Coronary artery (tissue), 2 donors: ENCODE measurements at regions not wholly inside any gene's neighbourhood (a gene's known extent, or its start where the extent isn't known, plus 50 kb on each side); places are given as distances from the start of the nearest gene placed in this dataset.
A peak's percentile ranks its signal among the peaks of the same experiment; 100 is the strongest.

ENCODE experiments used
- DNase-seq: peaks from one replicate; pipeline ENCODE4 v3.0.0-alpha.2; 2017; ENCODE audit warnings: low spot score
- H3K27ac ChIP-seq, 2 donors: fragments of 200-600 bp; sonication (generic); one replicate each; pipeline ENCODE4 v1.5.1; 2016 to 2019
- H3K4me3 ChIP-seq: fragments of 200-600 bp; sonication (generic); 2 replicates; pipeline ENCODE4 v1.5.1; 2016; ENCODE audit warnings: mild to moderate bottlenecking, moderate library complexity
- CTCF ChIP-seq: fragments of 200-600 bp; sonication (generic); IDR thresholded peaks from one replicate; pipeline ENCODE4 v1.5.1; 2019; ENCODE audit warnings: antibody characterized with exemption

- no peak for TF ChIP-seq CTCF
- H3K27ac ChIP-seq, result no peak overlapping the region
- peak; percentile 52 for DNase-seq
These were observed 173.1 kb upstream of the RTL1 start for GRCh38 chr14:101076451-101077198.

GRCh38 chr14:101077481-101078074, 174.1 kb upstream of the RTL1 start:
- Histone ChIP-seq H3K4me3 (peak overlapping the region; percentile 47), H3K27ac (no peak overlapping the region)
- DNase-seq, result peak; percentile 58
- TF ChIP-seq CTCF, result no peak

More at GRCh38 chr14:101076451-101077198, 173.1 kb upstream of the RTL1 start:
- no peak overlapping the region for H3K4me3 ChIP-seq

GRCh38 chr14:101078170-101078891, 174.8 kb upstream of the RTL1 start:
- TF ChIP-seq CTCF, result no peak
- DNase-seq, result peak; percentile 66

GRCh38 chr14:101078892-101079221, 175.3 kb upstream of the RTL1 start:
- no peak for DNase-seq
- H3K27ac ChIP-seq, result no peak overlapping the region
- no peak for TF ChIP-seq CTCF
- H3K4me3 ChIP-seq, result no peak overlapping the region

More at GRCh38 chr14:101078170-101078891, 174.8 kb upstream of the RTL1 start:
- no peak overlapping the region for H3K27ac ChIP-seq
- no peak overlapping the region for H3K4me3 ChIP-seq

GRCh38 chr14:101080922-101081593, 177.5 kb upstream of the RTL1 start:
- no peak for TF ChIP-seq CTCF
- Histone ChIP-seq H3K4me3 (no peak overlapping the region), H3K27ac (no peak overlapping the region)
- DNase-seq, result no peak

GRCh38 chr14:101082036-101082435, 178.5 kb upstream of the RTL1 start:
- no peak for TF ChIP-seq CTCF
- H3K27ac ChIP-seq, result no peak overlapping the region
- DNase-seq, result no peak
- no peak overlapping the region for H3K4me3 ChIP-seq
